Activated CD4-positive, alpha-beta T cell treated with anti-CD3 and anti-CD28 coated beads, Interleukin-2, amount 10 ng/mL, durations not matched to agents 7 days and 5 days (primary cell): ENCODE measurements at regions not wholly inside any gene's neighbourhood (a gene's known extent, or its start where the extent isn't known, plus 50 kb on each side); places are given as distances from the start of the nearest gene placed in this dataset.
"Not testable (repeated sequence)": the region's sequence is repeated elsewhere in the genome, so short reads cannot be mapped to it uniquely, and the experiment has no call there.

Experiments
- CTCF ChIA-PET: fragments of 350-600 bp; sonication (Branson Sonifier 250); formaldehyde crosslinking; loops from one replicate; lab custom pipeline; 2021; ENCODE audit warnings: antibody characterized with exemption; lab: Charles Lee
- POLR2A ChIA-PET: fragments of 350-600 bp; sonication (Branson Sonifier 250); formaldehyde crosslinking; loops from one replicate; lab custom pipeline; 2021; ENCODE audit warnings: antibody characterized with exemption; lab: Charles Lee
- DNase-seq: peaks from one replicate; pipeline ENCODE4 v3.0.0-alpha.2; 2020
- H3K27ac Mint-ChIP-seq: one replicate; pipeline ENCODE4 v1.8.0; 2021; ENCODE audit warnings: mild to moderate bottlenecking, moderate library complexity, mixed read lengths
- H3K27me3 Mint-ChIP-seq: one replicate; pipeline ENCODE4 v1.8.0; 2021; ENCODE audit warnings: mixed read lengths
- H3K36me3 Mint-ChIP-seq: one replicate; pipeline ENCODE4 v1.8.0; 2021; ENCODE audit warnings: low read depth, mixed read lengths
- H3K4me1 Mint-ChIP-seq: one replicate; pipeline ENCODE4 v1.8.0; 2021; ENCODE audit warnings: mixed read lengths
- H3K4me3 Mint-ChIP-seq: one replicate; pipeline ENCODE4 v1.8.0; 2021; ENCODE audit warnings: mild to moderate bottlenecking, moderate library complexity, mixed read lengths
- H3K9me3 Mint-ChIP-seq: one replicate; pipeline ENCODE4 v1.8.0; 2021; ENCODE audit warnings: mixed read lengths

GRCh38 chr7:81327468-81328266 lies 408.8 kb upstream of the SEMA3C start:
- no peak for DNase-seq
- Mint-ChIP-seq H3K36me3 (no peaks in the 10 kb centered on the region), H3K4me3 (no peak overlapping the region), H3K4me1 (no peaks in the 10 kb centered on the region), H3K9me3 (no peaks in the 10 kb centered on the region), H3K27me3 (no peaks in the 10 kb centered on the region), H3K27ac (no peak overlapping the region)
- ChIA-PET POLR2A (no interaction called here), CTCF (no interaction called here)

GRCh38 chr7:81321949-81322348 lies 403.1 kb upstream of the SEMA3C start:
- H3K36me3 Mint-ChIP-seq = no peaks in the 10 kb centered on the region
- CTCF ChIA-PET = no interaction called here
- H3K9me3 Mint-ChIP-seq = no peaks in the 10 kb centered on the region
- H3K27ac Mint-ChIP-seq = no peak overlapping the region
- DNase-seq = no peak
- POLR2A ChIA-PET = no interaction called here
- H3K4me1 Mint-ChIP-seq = no peaks in the 10 kb centered on the region
- H3K4me3 Mint-ChIP-seq = no peak overlapping the region
- no peaks in the 10 kb centered on the region for H3K27me3 Mint-ChIP-seq

- H3K27me3 Mint-ChIP-seq = no peaks in the 10 kb centered on the region
- no peaks in the 10 kb centered on the region for H3K4me1 Mint-ChIP-seq
- no peaks in the 10 kb centered on the region for H3K36me3 Mint-ChIP-seq
- CTCF ChIA-PET = no interaction called here
- no peak overlapping the region for H3K4me3 Mint-ChIP-seq
- POLR2A ChIA-PET = no interaction called here
- no peak for DNase-seq
- no peaks in the 10 kb centered on the region for H3K9me3 Mint-ChIP-seq
- no peak overlapping the region for H3K27ac Mint-ChIP-seq
These were observed 398.9 kb upstream of the SEMA3C start for GRCh38 chr7:81317741-81318140.

- H3K4me3 Mint-ChIP-seq = no peak overlapping the region
- POLR2A ChIA-PET = no interaction called here
- CTCF ChIA-PET = no interaction called here
- no peaks in the 10 kb centered on the region for H3K4me1 Mint-ChIP-seq
- DNase-seq = no peak
- no peak overlapping the region for H3K27ac Mint-ChIP-seq
- no peaks in the 10 kb centered on the region for H3K9me3 Mint-ChIP-seq
- no peaks in the 10 kb centered on the region for H3K36me3 Mint-ChIP-seq
- H3K27me3 Mint-ChIP-seq = no peaks in the 10 kb centered on the region
These were observed 389.9 kb upstream of the SEMA3C start for GRCh38 chr7:81308643-81309322.

- H3K36me3 Mint-ChIP-seq = no peaks in the 10 kb centered on the region
- no peaks in the 10 kb centered on the region for H3K27me3 Mint-ChIP-seq
- POLR2A ChIA-PET = no interaction called here
- no peak for DNase-seq
- no peaks in the 10 kb centered on the region for H3K9me3 Mint-ChIP-seq
- no peak overlapping the region for H3K27ac Mint-ChIP-seq
- no peaks in the 10 kb centered on the region for H3K4me1 Mint-ChIP-seq
- H3K4me3 Mint-ChIP-seq = no peak overlapping the region
- CTCF ChIA-PET = no interaction called here
These were observed 383.0 kb upstream of the SEMA3C start for GRCh38 chr7:81301815-81302214.

- ChIA-PET CTCF (no interaction called here), POLR2A (no interaction called here)
- DNase-seq = no peak
- no peak overlapping the region for H3K4me3 Mint-ChIP-seq
- H3K36me3 Mint-ChIP-seq = no peaks in the 10 kb centered on the region
- no peak overlapping the region for H3K27ac Mint-ChIP-seq
- no peaks in the 10 kb centered on the region for H3K27me3 Mint-ChIP-seq
- H3K4me1 Mint-ChIP-seq = no peaks in the 10 kb centered on the region
- H3K9me3 Mint-ChIP-seq = no peaks in the 10 kb centered on the region
These were observed 381.9 kb upstream of the SEMA3C start for GRCh38 chr7:81300753-81301152.

GRCh38 chr7:81299711-81300110 lies 380.9 kb upstream of the SEMA3C start:
- no peaks in the 10 kb centered on the region for H3K4me1 Mint-ChIP-seq
- no peak overlapping the region for H3K4me3 Mint-ChIP-seq
- ChIA-PET CTCF (no interaction called here), POLR2A (no interaction called here)
- H3K36me3 Mint-ChIP-seq = no peaks in the 10 kb centered on the region
- no peak overlapping the region for H3K27ac Mint-ChIP-seq
- no peaks in the 10 kb centered on the region for H3K27me3 Mint-ChIP-seq
- no peaks in the 10 kb centered on the region for H3K9me3 Mint-ChIP-seq
- DNase-seq = no peak

GRCh38 chr7:81298951-81299666 lies 380.3 kb upstream of the SEMA3C start:
- ChIA-PET POLR2A (no interaction called here), CTCF (no interaction called here)
- no peaks in the 10 kb centered on the region for H3K27me3 Mint-ChIP-seq
- no peaks in the 10 kb centered on the region for H3K36me3 Mint-ChIP-seq
- H3K27ac Mint-ChIP-seq = no peak overlapping the region
- H3K9me3 Mint-ChIP-seq = no peaks in the 10 kb centered on the region
- H3K4me1 Mint-ChIP-seq = no peaks in the 10 kb centered on the region
- H3K4me3 Mint-ChIP-seq = no peak overlapping the region
- DNase-seq = no peak

GRCh38 chr7:81297317-81297716 lies 378.5 kb upstream of the SEMA3C start:
- POLR2A ChIA-PET = no interaction called here
- H3K27me3 Mint-ChIP-seq = no peaks in the 10 kb centered on the region
- no peaks in the 10 kb centered on the region for H3K9me3 Mint-ChIP-seq
- H3K4me3 Mint-ChIP-seq = no peak overlapping the region
- no peaks in the 10 kb centered on the region for H3K36me3 Mint-ChIP-seq
- no peaks in the 10 kb centered on the region for H3K4me1 Mint-ChIP-seq
- DNase-seq = no peak
- CTCF ChIA-PET = no interaction called here
- H3K27ac Mint-ChIP-seq = no peak overlapping the region

- Mint-ChIP-seq H3K27ac (no peak overlapping the region), H3K27me3 (no peaks in the 10 kb centered on the region), H3K9me3 (no peaks in the 10 kb centered on the region), H3K4me3 (no peak overlapping the region), H3K36me3 (no peaks in the 10 kb centered on the region), H3K4me1 (no peaks in the 10 kb centered on the region)
- POLR2A ChIA-PET = no interaction called here
- DNase-seq = no peak
- CTCF ChIA-PET = no interaction called here
These were observed 377.9 kb upstream of the SEMA3C start for GRCh38 chr7:81296726-81297125.

- Mint-ChIP-seq H3K4me1 (no peaks in the 10 kb centered on the region), H3K27me3 (no peaks in the 10 kb centered on the region), H3K9me3 (no peaks in the 10 kb centered on the region), H3K4me3 (no peak overlapping the region), H3K36me3 (no peaks in the 10 kb centered on the region), H3K27ac (no peak overlapping the region)
- no peak for DNase-seq
- ChIA-PET POLR2A (no interaction called here), CTCF (no interaction called here)
These were observed 376.2 kb upstream of the SEMA3C start for GRCh38 chr7:81294897-81295515.

GRCh38 chr7:81293806-81294205 lies 375.0 kb upstream of the SEMA3C start:
- no peak for DNase-seq
- CTCF ChIA-PET = no interaction called here
- no peaks in the 10 kb centered on the region for H3K4me1 Mint-ChIP-seq
- POLR2A ChIA-PET = no interaction called here
- H3K36me3 Mint-ChIP-seq = no peaks in the 10 kb centered on the region
- H3K27ac Mint-ChIP-seq = no peak overlapping the region
- no peaks in the 10 kb centered on the region for H3K9me3 Mint-ChIP-seq
- no peaks in the 10 kb centered on the region for H3K27me3 Mint-ChIP-seq
- no peak overlapping the region for H3K4me3 Mint-ChIP-seq

GRCh38 chr7:81286754-81287153 lies 367.9 kb upstream of the SEMA3C start:
- H3K36me3 Mint-ChIP-seq, H3K4me3 Mint-ChIP-seq, POLR2A ChIA-PET, H3K4me1 Mint-ChIP-seq, CTCF ChIA-PET, H3K27ac Mint-ChIP-seq, DNase-seq, H3K9me3 Mint-ChIP-seq, H3K27me3 Mint-ChIP-seq: not testable (repeated sequence)
